Common myeloid progenitor, CD34-positive (primary cell): ENCODE measurements at regions not wholly inside any gene's neighbourhood (a gene's known extent, or its start where the extent isn't known, plus 50 kb on each side); places are given as distances from the start of the nearest gene placed in this dataset.

Experiments
- CTCF ChIA-PET: fragments of 350-600 bp; sonication (Branson Sonifier 250); formaldehyde crosslinking; loops from one replicate; lab custom pipeline; 2021; ENCODE audit warnings: antibody characterized with exemption; lab: Charles Lee
- POLR2A ChIA-PET: fragments of 350-600 bp; sonication (Branson Sonifier 250); formaldehyde crosslinking; loops from one replicate; lab custom pipeline; 2021; ENCODE audit warnings: antibody characterized with exemption; lab: Charles Lee
- DNase-seq, 3 donors: peaks; one replicate each; pipeline versions ENCODE4 v3.0.0 to v3.0.0-alpha.2; 2013
- H3K27ac ChIP-seq, 2 experiments: 1 replicate in 1 of 2; 2 replicates in 1 of 2; pipeline ENCODE4 v1.7.0; 2013; ENCODE audit warnings: inconsistent platforms in 2 of 2, low read length in 2 of 2, mild to moderate bottlenecking in 2 of 2, low read depth in 1 of 2, moderate library complexity in 1 of 2; ENCODE audit not compliant: severe bottlenecking in 2 of 2, insufficient read depth in 1 of 2, poor library complexity in 1 of 2
- H3K27me3 ChIP-seq, 5 experiments: replicated peaks in 2 of 5; 1 replicate in 3 of 5; 2 replicates in 2 of 5; pipeline versions ENCODE4 v1.6.1 to v1.7.0; 2013; ENCODE audit warnings: low read length in 4 of 5, mild to moderate bottlenecking in 2 of 5, moderate library complexity in 2 of 5, inconsistent platforms in 1 of 5; ENCODE audit not compliant: insufficient read depth in 5 of 5, control insufficient read depth in 4 of 5
- H3K36me3 ChIP-seq, 4 experiments: 1 replicate in 2 of 4; 2 replicates in 2 of 4; pipeline versions ENCODE4 v1.6.1 to v1.7.0; 2013; ENCODE audit warnings: low read length in 3 of 4, control low read depth in 1 of 4, mild to moderate bottlenecking in 1 of 4; ENCODE audit not compliant: control insufficient read depth in 4 of 4, insufficient read depth in 4 of 4
- H3K4me1 ChIP-seq, 4 experiments: 1 replicate in 3 of 4; 2 replicates in 1 of 4; pipeline versions ENCODE4 v1.6.1 to v1.7.1; 2013; ENCODE audit warnings: low read length in 3 of 4, mild to moderate bottlenecking in 3 of 4, control low read depth in 1 of 4, inconsistent platforms in 1 of 4, moderate library complexity in 1 of 4; ENCODE audit not compliant: control insufficient read depth in 4 of 4, insufficient read depth in 4 of 4; ENCODE audit errors: control extremely low read depth in 1 of 4
- H3K4me3 ChIP-seq, 7 experiments: 1 replicate in 4 of 7; 2 replicates in 3 of 7; pipeline versions ENCODE4 v1.5.1 to v1.7.0; 2013; ENCODE audit warnings: mild to moderate bottlenecking in 7 of 7, low read length in 6 of 7, moderate library complexity in 6 of 7, inconsistent platforms in 2 of 7, low read depth in 2 of 7, control low read depth in 1 of 7; ENCODE audit not compliant: insufficient read depth in 4 of 7, control insufficient read depth in 1 of 7; ENCODE audit errors: extremely low read depth in 1 of 7
- H3K9me3 ChIP-seq, 5 experiments: 1 replicate in 4 of 5; 2 replicates in 1 of 5; pipeline versions ENCODE4 v1.6.1 to v1.7.1; 2013; ENCODE audit warnings: low read length in 4 of 5, mild to moderate bottlenecking in 2 of 5, inconsistent platforms in 1 of 5, low read depth in 1 of 5, moderate library complexity in 1 of 5; ENCODE audit not compliant: control insufficient read depth in 4 of 5, insufficient read depth in 2 of 5; ENCODE audit errors: control extremely low read depth in 1 of 5
- WGBS: methylation state at CpG from one replicate; pipeline ENCODE4 v1.1.5; 2013; ENCODE audit not compliant: insufficient coverage; 5-methylcytosine and 5-hydroxymethylcytosine counted together

- CTCF ChIA-PET, result no interaction called here
- H3K4me3 ChIP-seq, result no peak overlapping the region
- H3K36me3 ChIP-seq, result no peaks in the 10 kb centered on the region
- WGBS, result 98% methylated on average over 5 of the region's 5 CpGs
- peaks cover 0 to 7% (median 0%) of the 10 kb centered on the region in 5 experiments for H3K9me3 ChIP-seq
- no peak overlapping the region for H3K27ac ChIP-seq
- POLR2A ChIA-PET, result no interaction called here
- H3K27me3 ChIP-seq, result peaks cover 0 to 2% (median 0%) of the 10 kb centered on the region in 5 experiments
- DNase-seq, result no peak
- H3K4me1 ChIP-seq, result peaks cover 0 to 11% (median 5%) of the 10 kb centered on the region in 4 experiments
Measured at GRCh38 chr7:47213276-47213675, 368.6 kb downstream of the TNS3 start.

- H3K36me3 ChIP-seq, result no peaks in the 10 kb centered on the region
- H3K27ac ChIP-seq, result no peak overlapping the region
- H3K27me3 ChIP-seq, result peaks cover 0 to 2% (median 0%) of the 10 kb centered on the region in 5 experiments
- no peaks in the 10 kb centered on the region for H3K4me1 ChIP-seq
- H3K9me3 ChIP-seq, result peaks cover 0 to 7% (median 0%) of the 10 kb centered on the region in 5 experiments
- H3K4me3 ChIP-seq, result no peak overlapping the region
- WGBS, result 64% methylated on average over 5 of the region's 5 CpGs
- POLR2A ChIA-PET, result no interaction called here
- CTCF ChIA-PET, result interaction anchor here (1.0 kb wide), 1 partner anchor 42 kb away, joined by 3 read pairs; no protein-coding TSS in a partner anchor
- DNase-seq, result no peak
Measured at GRCh38 chr7:47211519-47211973, 370.4 kb downstream of the TNS3 start.

- DNase-seq, result no peak
- 76% methylated on average over 3 of the region's 4 CpGs for WGBS
- CTCF ChIA-PET, result interaction anchor here (1.0 kb wide), 2 partner anchors 8 to 41 kb away, joined by 3 to 4 read pairs; no protein-coding TSS in a partner anchor
- H3K9me3 ChIP-seq, result peaks cover 0 to 7% (median 0%) of the 10 kb centered on the region in 5 experiments
- no peak overlapping the region for H3K27ac ChIP-seq
- POLR2A ChIA-PET, result interaction anchor here (0.6 kb wide), 1 partner anchor 445 kb away, joined by 4 read pairs; no protein-coding TSS in a partner anchor
- peaks cover 0 to 2% (median 0%) of the 10 kb centered on the region in 5 experiments for H3K27me3 ChIP-seq
- H3K36me3 ChIP-seq, result no peaks in the 10 kb centered on the region
- no peaks in the 10 kb centered on the region for H3K4me1 ChIP-seq
- H3K4me3 ChIP-seq, result no peak overlapping the region
Measured at GRCh38 chr7:47210281-47210854, 371.5 kb downstream of the TNS3 start.

GRCh38 chr7:47207956-47208355 lies 374.0 kb downstream of the TNS3 start:
- Histone ChIP-seq H3K27ac (no peak overlapping the region), H3K36me3 (no peaks in the 10 kb centered on the region), H3K4me3 (no peak overlapping the region), H3K27me3 (peaks cover 0 to 2% (median 0%) of the 10 kb centered on the region in 5 experiments), H3K9me3 (peaks cover 0 to 7% (median 0%) of the 10 kb centered on the region in 5 experiments), H3K4me1 (peaks cover 0 to 4% (median 0%) of the 10 kb centered on the region in 4 experiments)
- POLR2A ChIA-PET, result interaction anchor here (0.6 kb wide), 1 partner anchor 781 kb away, joined by 3 read pairs; no protein-coding TSS in a partner anchor
- 89% methylated on average over 3 of the region's 3 CpGs for WGBS
- no peak for DNase-seq
- CTCF ChIA-PET, result no interaction called here

GRCh38 chr7:47204709-47205108 lies 377.2 kb downstream of the TNS3 start:
- no peak for DNase-seq
- Histone ChIP-seq H3K27ac (no peak overlapping the region), H3K27me3 (peaks cover 0 to 4% (median 0%) of the 10 kb centered on the region in 5 experiments), H3K9me3 (no peaks in the 10 kb centered on the region), H3K4me3 (no peak overlapping the region), H3K4me1 (peaks cover 0 to 4% (median 0%) of the 10 kb centered on the region in 4 experiments), H3K36me3 (no peaks in the 10 kb centered on the region)
- CTCF ChIA-PET, result no interaction called here
- POLR2A ChIA-PET, result no interaction called here
- 100% methylated on average over 1 of the region's 2 CpGs for WGBS

GRCh38 chr7:47202146-47202783 lies 379.6 kb downstream of the TNS3 start:
- ChIA-PET POLR2A (no interaction called here), CTCF (interaction anchor here (1.1 to 1.3 kb wide), 2 partner anchors 8 kb away, joined by 3 to 4 read pairs; no protein-coding TSS in a partner anchor)
- 100% methylated on average over 6 of the region's 7 CpGs for WGBS

GRCh38 chr7:47198159-47198558 lies 383.8 kb downstream of the TNS3 start:
- Histone ChIP-seq H3K36me3 (no peaks in the 10 kb centered on the region), H3K4me3 (no peak overlapping the region), H3K9me3 (no peaks in the 10 kb centered on the region), H3K27ac (no peak overlapping the region), H3K27me3 (peaks cover 0 to 2% (median 0%) of the 10 kb centered on the region in 5 experiments), H3K4me1 (peaks cover 0 to 9% (median 0%) of the 10 kb centered on the region in 4 experiments)
- ChIA-PET CTCF (no interaction called here), POLR2A (no interaction called here)
- DNase-seq, result no peak
- whole genome bisulfite sequencing, result 86% methylated on average over 1 of the region's 1 CpG

More at GRCh38 chr7:47202146-47202783, 379.6 kb downstream of the TNS3 start:
- Histone ChIP-seq H3K27me3 (peaks cover 0 to 2% (median 0%) of the 10 kb centered on the region in 5 experiments), H3K27ac (no peak overlapping the region), H3K4me1 (peaks cover 0 to 6% (median 0%) of the 10 kb centered on the region in 4 experiments), H3K36me3 (no peaks in the 10 kb centered on the region), H3K4me3 (no peak overlapping the region), H3K9me3 (no peaks in the 10 kb centered on the region)
- DNase-seq, result no peak
